ENCODE measurements at regions not wholly inside any gene's neighbourhood (a gene's known extent, or its start where the extent isn't known, plus 50 kb on each side); places are given as distances from the start of the nearest gene placed in this dataset.

DNA sequence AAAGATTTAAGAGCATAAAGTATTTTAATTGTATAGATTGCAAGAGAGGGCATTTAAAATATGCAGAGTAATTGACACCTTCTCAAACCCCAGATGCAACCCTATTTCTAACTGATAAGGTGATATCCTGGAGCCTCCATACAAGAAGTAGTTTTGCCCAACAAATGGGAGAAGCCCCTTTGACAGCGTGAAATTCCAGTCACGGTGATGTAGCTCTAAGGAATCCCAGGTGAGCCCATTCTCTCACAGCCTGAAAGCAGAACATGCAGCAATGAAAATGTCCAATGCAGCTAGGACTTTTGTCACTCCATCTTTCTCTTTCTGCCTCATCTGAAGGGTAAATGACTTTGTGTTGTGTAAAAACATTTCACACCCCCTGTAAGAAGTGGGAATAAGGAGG lies 96.4 kb downstream of the TMEM212 start:
- TF ChIP-seq CTCF (IDR thresholded peaks at IDR 0.05) = no peak
- TF ChIP-seq ZFX (IDR thresholded peaks at IDR 0.05; ENCODE audit: borderline replicate concordance) = no peak

Data from 22Rv1 (cell line).